Prostate gland (tissue), 2 donors: ENCODE measurements at regions not wholly inside any gene's neighbourhood (a gene's known extent, or its start where the extent isn't known, plus 50 kb on each side); places are given as distances from the start of the nearest gene placed in this dataset.

ENCODE experiments used
- CTCF ChIP-seq, 4 experiments: fragments of 200-600 bp in 2 of 4; fragments of 450-650 bp in 2 of 4; sonication (generic) in 2 of 4; IDR thresholded peaks; 1 replicate in 3 of 4; 2 replicates in 1 of 4; pipeline ENCODE4 v1.5.1; 2016 to 2019; ENCODE audit warnings: antibody characterized with exemption in 4 of 4, mild to moderate bottlenecking in 2 of 4, moderate library complexity in 2 of 4
- POLR2AphosphoS5 ChIP-seq: sonication (generic); formaldehyde crosslinking; IDR thresholded peaks from one replicate; pipeline ENCODE4 v1.6.1; 2017; ENCODE audit warnings: antibody characterized with exemption

- TF ChIP-seq CTCF (IDR thresholded peaks at IDR 0.05) (no peak), POLR2AphosphoS5 (no peak)
Observed at GRCh38 chr4:133775881-133776280, 425.7 kb downstream of the PABPC4L start.
